H1 (cell line): ENCODE measurements at regions not wholly inside any gene's neighbourhood (a gene's known extent, or its start where the extent isn't known, plus 50 kb on each side); places are given as distances from the start of the nearest gene placed in this dataset.

Experiments used
- ASH2L ChIP-seq: fragments of 200-600, 300-600 bp; sonication (generic); IDR thresholded peaks from one replicate; pipeline ENCODE4 v1.7.1; 2017; ENCODE audit warnings: low read length
- CTBP2 ChIP-seq: IDR thresholded peaks from 2 replicates; pipeline ENCODE4 v1.7.0; 2011; ENCODE audit warnings: borderline replicate concordance, mild to moderate bottlenecking, moderate library complexity, mixed read lengths, low read length; ENCODE audit not compliant: insufficient read depth, insufficient read length
- SP1 ChIP-seq: IDR thresholded peaks from 2 replicates; pipeline ENCODE4 v1.6.1; 2011; ENCODE audit warnings: low read depth, low read length
- TEAD4 ChIP-seq: IDR thresholded peaks from 2 replicates; pipeline ENCODE4 v1.6.1; 2012; ENCODE audit warnings: low read depth, low read length, inconsistent platforms, mixed read lengths
- TF ChIP-seq, protein P1 (sequence below): fragments of 300-600 bp; sonication (generic); IDR thresholded peaks from 2 replicates; pipeline ENCODE4 v1.7.1; 2012; ENCODE audit warnings: low read length, moderate library complexity, mild to moderate bottlenecking, inconsistent platforms; ENCODE audit not compliant: insufficient replicate concordance

DNA sequence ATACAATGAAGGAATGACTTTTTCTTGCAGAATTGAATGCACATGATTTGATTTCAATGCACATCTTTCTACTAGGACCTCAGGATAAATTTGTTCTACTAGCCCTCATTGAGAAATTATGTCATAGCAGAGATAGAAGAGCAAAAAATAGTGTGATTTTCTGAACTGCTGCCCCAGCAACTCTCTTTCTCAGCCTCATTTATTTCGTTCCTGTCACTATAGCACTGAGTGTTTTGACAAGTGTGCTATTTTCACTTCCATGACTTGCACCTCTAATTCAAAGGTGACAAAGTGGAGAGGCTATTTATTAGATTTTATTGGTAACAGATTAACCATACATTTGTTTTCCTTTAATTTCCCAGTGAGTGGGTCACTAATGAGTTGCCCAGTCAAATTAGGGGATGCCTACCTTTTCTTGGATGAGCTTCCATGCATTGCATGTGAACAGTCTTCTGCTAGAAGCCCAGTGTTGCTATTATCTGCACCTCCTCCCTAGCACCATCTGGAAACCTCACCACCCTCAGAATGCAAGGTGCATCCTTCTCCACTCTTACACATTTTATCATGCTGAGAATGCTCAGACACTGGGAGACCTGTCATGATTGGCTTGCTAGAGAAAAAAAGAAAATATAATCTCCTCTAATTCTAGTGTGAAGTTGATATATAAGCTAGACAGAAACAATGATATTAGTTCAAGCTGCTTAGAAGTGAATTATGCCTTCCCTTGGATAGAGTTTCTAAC, 119.6 kb upstream of the CTTNBP2 start (continued):
- TF ChIP-seq, protein P1, sequence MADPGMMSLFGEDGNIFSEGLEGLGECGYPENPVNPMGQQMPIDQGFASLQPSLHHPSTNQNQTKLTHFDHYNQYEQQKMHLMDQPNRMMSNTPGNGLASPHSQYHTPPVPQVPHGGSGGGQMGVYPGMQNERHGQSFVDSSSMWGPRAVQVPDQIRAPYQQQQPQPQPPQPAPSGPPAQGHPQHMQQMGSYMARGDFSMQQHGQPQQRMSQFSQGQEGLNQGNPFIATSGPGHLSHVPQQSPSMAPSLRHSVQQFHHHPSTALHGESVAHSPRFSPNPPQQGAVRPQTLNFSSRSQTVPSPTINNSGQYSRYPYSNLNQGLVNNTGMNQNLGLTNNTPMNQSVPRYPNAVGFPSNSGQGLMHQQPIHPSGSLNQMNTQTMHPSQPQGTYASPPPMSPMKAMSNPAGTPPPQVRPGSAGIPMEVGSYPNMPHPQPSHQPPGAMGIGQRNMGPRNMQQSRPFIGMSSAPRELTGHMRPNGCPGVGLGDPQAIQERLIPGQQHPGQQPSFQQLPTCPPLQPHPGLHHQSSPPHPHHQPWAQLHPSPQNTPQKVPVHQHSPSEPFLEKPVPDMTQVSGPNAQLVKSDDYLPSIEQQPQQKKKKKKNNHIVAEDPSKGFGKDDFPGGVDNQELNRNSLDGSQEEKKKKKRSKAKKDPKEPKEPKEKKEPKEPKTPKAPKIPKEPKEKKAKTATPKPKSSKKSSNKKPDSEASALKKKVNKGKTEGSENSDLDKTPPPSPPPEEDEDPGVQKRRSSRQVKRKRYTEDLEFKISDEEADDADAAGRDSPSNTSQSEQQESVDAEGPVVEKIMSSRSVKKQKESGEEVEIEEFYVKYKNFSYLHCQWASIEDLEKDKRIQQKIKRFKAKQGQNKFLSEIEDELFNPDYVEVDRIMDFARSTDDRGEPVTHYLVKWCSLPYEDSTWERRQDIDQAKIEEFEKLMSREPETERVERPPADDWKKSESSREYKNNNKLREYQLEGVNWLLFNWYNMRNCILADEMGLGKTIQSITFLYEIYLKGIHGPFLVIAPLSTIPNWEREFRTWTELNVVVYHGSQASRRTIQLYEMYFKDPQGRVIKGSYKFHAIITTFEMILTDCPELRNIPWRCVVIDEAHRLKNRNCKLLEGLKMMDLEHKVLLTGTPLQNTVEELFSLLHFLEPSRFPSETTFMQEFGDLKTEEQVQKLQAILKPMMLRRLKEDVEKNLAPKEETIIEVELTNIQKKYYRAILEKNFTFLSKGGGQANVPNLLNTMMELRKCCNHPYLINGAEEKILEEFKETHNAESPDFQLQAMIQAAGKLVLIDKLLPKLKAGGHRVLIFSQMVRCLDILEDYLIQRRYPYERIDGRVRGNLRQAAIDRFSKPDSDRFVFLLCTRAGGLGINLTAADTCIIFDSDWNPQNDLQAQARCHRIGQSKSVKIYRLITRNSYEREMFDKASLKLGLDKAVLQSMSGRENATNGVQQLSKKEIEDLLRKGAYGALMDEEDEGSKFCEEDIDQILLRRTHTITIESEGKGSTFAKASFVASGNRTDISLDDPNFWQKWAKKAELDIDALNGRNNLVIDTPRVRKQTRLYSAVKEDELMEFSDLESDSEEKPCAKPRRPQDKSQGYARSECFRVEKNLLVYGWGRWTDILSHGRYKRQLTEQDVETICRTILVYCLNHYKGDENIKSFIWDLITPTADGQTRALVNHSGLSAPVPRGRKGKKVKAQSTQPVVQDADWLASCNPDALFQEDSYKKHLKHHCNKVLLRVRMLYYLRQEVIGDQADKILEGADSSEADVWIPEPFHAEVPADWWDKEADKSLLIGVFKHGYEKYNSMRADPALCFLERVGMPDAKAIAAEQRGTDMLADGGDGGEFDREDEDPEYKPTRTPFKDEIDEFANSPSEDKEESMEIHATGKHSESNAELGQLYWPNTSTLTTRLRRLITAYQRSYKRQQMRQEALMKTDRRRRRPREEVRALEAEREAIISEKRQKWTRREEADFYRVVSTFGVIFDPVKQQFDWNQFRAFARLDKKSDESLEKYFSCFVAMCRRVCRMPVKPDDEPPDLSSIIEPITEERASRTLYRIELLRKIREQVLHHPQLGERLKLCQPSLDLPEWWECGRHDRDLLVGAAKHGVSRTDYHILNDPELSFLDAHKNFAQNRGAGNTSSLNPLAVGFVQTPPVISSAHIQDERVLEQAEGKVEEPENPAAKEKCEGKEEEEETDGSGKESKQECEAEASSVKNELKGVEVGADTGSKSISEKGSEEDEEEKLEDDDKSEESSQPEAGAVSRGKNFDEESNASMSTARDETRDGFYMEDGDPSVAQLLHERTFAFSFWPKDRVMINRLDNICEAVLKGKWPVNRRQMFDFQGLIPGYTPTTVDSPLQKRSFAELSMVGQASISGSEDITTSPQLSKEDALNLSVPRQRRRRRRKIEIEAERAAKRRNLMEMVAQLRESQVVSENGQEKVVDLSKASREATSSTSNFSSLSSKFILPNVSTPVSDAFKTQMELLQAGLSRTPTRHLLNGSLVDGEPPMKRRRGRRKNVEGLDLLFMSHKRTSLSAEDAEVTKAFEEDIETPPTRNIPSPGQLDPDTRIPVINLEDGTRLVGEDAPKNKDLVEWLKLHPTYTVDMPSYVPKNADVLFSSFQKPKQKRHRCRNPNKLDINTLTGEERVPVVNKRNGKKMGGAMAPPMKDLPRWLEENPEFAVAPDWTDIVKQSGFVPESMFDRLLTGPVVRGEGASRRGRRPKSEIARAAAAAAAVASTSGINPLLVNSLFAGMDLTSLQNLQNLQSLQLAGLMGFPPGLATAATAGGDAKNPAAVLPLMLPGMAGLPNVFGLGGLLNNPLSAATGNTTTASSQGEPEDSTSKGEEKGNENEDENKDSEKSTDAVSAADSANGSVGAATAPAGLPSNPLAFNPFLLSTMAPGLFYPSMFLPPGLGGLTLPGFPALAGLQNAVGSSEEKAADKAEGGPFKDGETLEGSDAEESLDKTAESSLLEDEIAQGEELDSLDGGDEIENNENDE, result no peak
- no peak for TF ChIP-seq SP1
- no peak for TF ChIP-seq CTBP2
- no peak for TF ChIP-seq ASH2L
- no peak for TF ChIP-seq TEAD4
